ENCODE measurements at regions not wholly inside any gene's neighbourhood (a gene's known extent, or its start where the extent isn't known, plus 50 kb on each side); places are given as distances from the start of the nearest gene placed in this dataset.

DNA sequence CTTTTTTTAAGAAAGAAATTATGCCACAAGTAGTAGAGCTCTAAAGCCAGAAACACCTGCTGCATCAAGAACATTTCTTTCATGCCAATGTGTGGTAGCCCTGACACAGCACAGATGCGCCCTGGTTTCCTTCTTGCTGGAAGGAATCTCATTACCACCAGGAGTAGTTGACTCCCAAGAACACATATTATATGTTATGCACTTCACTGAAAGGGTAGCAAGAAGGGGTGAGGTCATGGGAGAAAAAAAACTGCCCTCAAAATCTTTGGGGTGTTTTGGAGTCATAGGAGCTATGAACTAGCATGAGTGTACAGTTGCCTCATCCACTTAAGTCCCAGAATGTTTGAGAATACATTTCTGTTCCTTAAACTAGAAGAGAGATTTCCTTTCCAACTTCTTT is 185.8 kb upstream of the C1QTNF7 start:
- Mint-ChIP-seq H3K27ac (no peak overlapping the region), H3K9me3 (no peaks in the 10 kb centered on the region), H3K4me3 (no peak overlapping the region), H3K27me3 (ENCODE audit: insufficient read depth) (peaks cover 9% of the 10 kb centered on the region), H3K36me3 (ENCODE audit: low read depth) (no peaks in the 10 kb centered on the region), H3K4me1 (ENCODE audit: low read depth) (peaks cover 38% of the 10 kb centered on the region)
- TF ChIP-seq, protein P1, sequence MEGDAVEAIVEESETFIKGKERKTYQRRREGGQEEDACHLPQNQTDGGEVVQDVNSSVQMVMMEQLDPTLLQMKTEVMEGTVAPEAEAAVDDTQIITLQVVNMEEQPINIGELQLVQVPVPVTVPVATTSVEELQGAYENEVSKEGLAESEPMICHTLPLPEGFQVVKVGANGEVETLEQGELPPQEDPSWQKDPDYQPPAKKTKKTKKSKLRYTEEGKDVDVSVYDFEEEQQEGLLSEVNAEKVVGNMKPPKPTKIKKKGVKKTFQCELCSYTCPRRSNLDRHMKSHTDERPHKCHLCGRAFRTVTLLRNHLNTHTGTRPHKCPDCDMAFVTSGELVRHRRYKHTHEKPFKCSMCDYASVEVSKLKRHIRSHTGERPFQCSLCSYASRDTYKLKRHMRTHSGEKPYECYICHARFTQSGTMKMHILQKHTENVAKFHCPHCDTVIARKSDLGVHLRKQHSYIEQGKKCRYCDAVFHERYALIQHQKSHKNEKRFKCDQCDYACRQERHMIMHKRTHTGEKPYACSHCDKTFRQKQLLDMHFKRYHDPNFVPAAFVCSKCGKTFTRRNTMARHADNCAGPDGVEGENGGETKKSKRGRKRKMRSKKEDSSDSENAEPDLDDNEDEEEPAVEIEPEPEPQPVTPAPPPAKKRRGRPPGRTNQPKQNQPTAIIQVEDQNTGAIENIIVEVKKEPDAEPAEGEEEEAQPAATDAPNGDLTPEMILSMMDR (IDR thresholded peaks at IDR 0.05): no peak
- no peak for DNase-seq

GRCh38 chr4:15244354-15244753 is 183.5 kb upstream of the C1QTNF7 start:
- H3K9me3 Mint-ChIP-seq: no peaks in the 10 kb centered on the region
- TF ChIP-seq, protein P1 (IDR thresholded peaks at IDR 0.05): no peak
- peaks cover 10% of the 10 kb centered on the region for H3K27me3 Mint-ChIP-seq (ENCODE audit: insufficient read depth)
- H3K36me3 Mint-ChIP-seq (ENCODE audit: low read depth): no peaks in the 10 kb centered on the region
- no peak overlapping the region for H3K27ac Mint-ChIP-seq
- H3K4me1 Mint-ChIP-seq (ENCODE audit: low read depth): peaks cover 32% of the 10 kb centered on the region
- DNase-seq: no peak
- H3K4me3 Mint-ChIP-seq: no peak overlapping the region

DNA sequence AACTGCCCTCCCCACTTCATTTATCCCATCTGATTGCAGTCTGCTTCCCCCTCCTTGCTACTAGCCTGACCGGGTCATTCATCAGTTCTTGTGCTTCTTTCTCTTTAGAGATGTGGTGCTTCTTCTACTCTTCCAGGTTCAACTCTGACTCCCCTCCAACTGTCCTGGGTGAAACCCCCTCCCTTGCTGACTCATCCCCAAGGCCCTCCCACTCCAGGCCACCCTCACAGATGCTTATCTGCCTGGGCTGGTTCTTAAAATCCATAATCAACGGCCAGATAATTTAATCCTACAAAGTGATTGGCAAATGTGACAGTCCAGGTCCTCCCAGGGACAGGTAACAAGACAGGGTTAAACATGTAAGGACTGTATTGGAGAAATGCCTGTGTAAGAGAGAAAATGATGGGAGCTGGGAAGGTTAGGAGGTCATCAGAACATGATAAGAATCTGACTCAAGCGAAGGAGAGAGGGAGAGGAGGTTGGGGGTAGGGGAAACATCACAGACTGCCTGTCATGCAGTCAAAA is 182.8 kb upstream of the C1QTNF7 start:
- peaks cover 6% of the 10 kb centered on the region for H3K27me3 Mint-ChIP-seq (ENCODE audit: insufficient read depth)
- no peak overlapping the region for H3K27ac Mint-ChIP-seq
- H3K36me3 Mint-ChIP-seq (ENCODE audit: low read depth): no peaks in the 10 kb centered on the region
- peaks cover 25% of the 10 kb centered on the region for H3K4me1 Mint-ChIP-seq (ENCODE audit: low read depth)
- TF ChIP-seq, protein P1 (IDR thresholded peaks at IDR 0.05): no peak
- no peaks in the 10 kb centered on the region for H3K9me3 Mint-ChIP-seq
- no peak overlapping the region for H3K4me3 Mint-ChIP-seq
- DNase-seq: no peak

GRCh38 chr4:15250021-15250441 is 177.8 kb upstream of the C1QTNF7 start:
- DNase-seq: no peak
- TF ChIP-seq, protein P1 (IDR thresholded peaks at IDR 0.05): no peak
- Mint-ChIP-seq H3K4me1 (ENCODE audit: low read depth) (peaks cover 3% of the 10 kb centered on the region), H3K4me3 (no peak overlapping the region), H3K36me3 (ENCODE audit: low read depth) (no peaks in the 10 kb centered on the region), H3K9me3 (no peaks in the 10 kb centered on the region), H3K27ac (no peak overlapping the region), H3K27me3 (ENCODE audit: insufficient read depth) (peaks cover 11% of the 10 kb centered on the region)

DNA sequence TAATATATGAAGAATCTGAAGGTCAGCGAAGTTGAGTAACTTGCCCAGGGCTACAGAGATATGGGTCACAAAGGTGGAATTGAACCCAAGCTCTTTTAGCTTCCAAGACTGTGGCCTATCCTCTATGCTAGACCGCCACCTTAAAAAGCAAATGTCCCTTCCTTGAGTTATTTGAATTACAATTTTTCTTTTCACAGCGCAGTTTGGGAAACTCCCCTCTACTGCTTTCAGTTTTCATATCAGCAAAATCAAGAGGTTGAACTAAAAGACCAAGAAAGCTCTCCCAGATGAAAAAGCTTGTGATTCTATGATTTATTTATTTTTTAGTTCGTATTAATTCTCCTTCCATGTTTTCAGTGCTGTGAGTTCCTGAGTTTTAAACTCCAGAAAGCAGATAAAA is 174.5 kb upstream of the C1QTNF7 start:
- no peak for DNase-seq
- no peaks in the 10 kb centered on the region for H3K9me3 Mint-ChIP-seq
- no peak overlapping the region for H3K27ac Mint-ChIP-seq
- no peaks in the 10 kb centered on the region for H3K4me1 Mint-ChIP-seq (ENCODE audit: low read depth)
- peaks cover 13% of the 10 kb centered on the region for H3K27me3 Mint-ChIP-seq (ENCODE audit: insufficient read depth)
- H3K36me3 Mint-ChIP-seq (ENCODE audit: low read depth): no peaks in the 10 kb centered on the region
- TF ChIP-seq, protein P1 (IDR thresholded peaks at IDR 0.05): no peak
- H3K4me3 Mint-ChIP-seq: no peak overlapping the region

Measured in HFFc6 (cell line).